B cell (primary cell): ENCODE measurements at regions not wholly inside any gene's neighbourhood (a gene's known extent, or its start where the extent isn't known, plus 50 kb on each side); places are given as distances from the start of the nearest gene placed in this dataset.

Experiments used
- ATAC-seq: fragments of 200-7000 bp; cut with Tn5 transposase; one replicate; pipeline ENCODE4 v1.10.0; 2021; ENCODE audit warnings: low read depth, mild to moderate bottlenecking, moderate number of reproducible peaks, moderate library complexity
- CTCF ChIA-PET: fragments of 350-600 bp; sonication (Branson Sonifier 250); formaldehyde crosslinking; loops from one replicate; lab custom pipeline; 2021; ENCODE audit warnings: antibody characterized with exemption, inconsistent platforms; lab: Charles Lee
- POLR2A ChIA-PET: fragments of 350-600 bp; sonication (Branson Sonifier 250); formaldehyde crosslinking; loops from one replicate; lab custom pipeline; 2021; ENCODE audit warnings: antibody characterized with exemption; lab: Charles Lee
- DNase-seq: peaks from one replicate; pipeline ENCODE4 v3.0.0; 2013
- H2AFZ ChIP-seq: 2 replicates; pipeline ENCODE4 v1.6.1; 2012; ENCODE audit warnings: mild to moderate bottlenecking, low read depth, low read length; ENCODE audit not compliant: insufficient read depth, poor library complexity, severe bottlenecking
- H3K27ac ChIP-seq, 2 donors: 1 replicate in 1 of 2; 2 replicates in 1 of 2; pipeline ENCODE4 v1.5.1; 2012 to 2013; ENCODE audit warnings: low read length in 2 of 2, mild to moderate bottlenecking in 2 of 2, moderate library complexity in 1 of 2
- H3K27me3 ChIP-seq, 4 experiments: fragments of 200-600 bp in 1 of 4; sonication (generic) in 1 of 4; replicated peaks in 1 of 4; 1 replicate in 2 of 4; 2 replicates in 2 of 4; pipeline versions ENCODE4 v1.6.1 to v1.7.0; 2013 to 2016; ENCODE audit warnings: low read length in 3 of 4, mild to moderate bottlenecking in 2 of 4, mixed read lengths in 1 of 4, moderate library complexity in 1 of 4; ENCODE audit not compliant: insufficient read depth in 4 of 4, control insufficient read depth in 3 of 4; ENCODE audit errors: control extremely low read depth in 1 of 4
- H3K36me3 ChIP-seq, 2 experiments: replicated peaks in 1 of 2; 1 replicate in 1 of 2; 2 replicates in 1 of 2; pipeline versions ENCODE4 v1.6.1 to v1.7.1; 2013; ENCODE audit warnings: low read length in 1 of 2; ENCODE audit not compliant: insufficient read depth in 2 of 2, control insufficient read depth in 1 of 2; ENCODE audit errors: control extremely low read depth in 1 of 2, extremely low read depth in 1 of 2
- H3K4me1 ChIP-seq, 2 donors: fragments of 200-600 bp in 1 of 2; sonication (generic) in 1 of 2; 1 replicate in 1 of 2; 2 replicates in 1 of 2; pipeline versions ENCODE4 v1.5.1 to v1.6.1; 2013 to 2017; ENCODE audit warnings: low read length in 2 of 2; ENCODE audit not compliant: control insufficient read depth in 2 of 2, insufficient read depth in 2 of 2
- H3K4me2 ChIP-seq: replicated peaks from 2 replicates; pipeline ENCODE3; 2012; ENCODE audit warnings: mild to moderate bottlenecking, low read depth, low read length; ENCODE audit not compliant: poor library complexity, severe bottlenecking
- H3K4me3 ChIP-seq, 5 experiments: fragments of 200-600 bp in 1 of 5; sonication (generic) in 1 of 5; 1 replicate in 3 of 5; 2 replicates in 2 of 5; pipeline versions ENCODE4 v1.5.1 to v1.7.0; 2011 to 2016; ENCODE audit warnings: low read length in 4 of 5, mild to moderate bottlenecking in 4 of 5, low read depth in 2 of 5, control low read depth in 1 of 5, moderate library complexity in 1 of 5; ENCODE audit not compliant: insufficient read depth in 1 of 5; ENCODE audit errors: control extremely low read depth in 1 of 5, extremely low read depth in 1 of 5
- H3K79me2 ChIP-seq: fragments of 200-600 bp; sonication (generic); one replicate; pipeline ENCODE4 v1.6.0; 2016; ENCODE audit warnings: low read length; ENCODE audit not compliant: control insufficient read depth, insufficient read depth
- H3K9ac ChIP-seq: fragments of 200-600 bp; sonication (generic); 2 replicates; pipeline ENCODE4 v1.6.1; 2017; ENCODE audit warnings: mild to moderate bottlenecking, low read length, moderate library complexity
- H3K9me3 ChIP-seq, 3 donors: one replicate each; pipeline versions ENCODE4 v1.6.1 to v1.7.1; 2013; ENCODE audit warnings: low read length in 2 of 3; ENCODE audit not compliant: control insufficient read depth in 2 of 3, insufficient read depth in 1 of 3; ENCODE audit errors: control extremely low read depth in 1 of 3
- H4K20me1 ChIP-seq: 2 replicates; pipeline ENCODE4 v1.6.0; 2012; ENCODE audit warnings: mild to moderate bottlenecking, low read length; ENCODE audit not compliant: insufficient read depth, control insufficient read depth, poor library complexity, severe bottlenecking
- H3K27ac Mint-ChIP-seq: one replicate; pipeline ENCODE4 v1.8.0; 2021; ENCODE audit warnings: mixed read lengths
- H3K27me3 Mint-ChIP-seq: one replicate; pipeline ENCODE4 v1.8.0; 2021; ENCODE audit warnings: mixed read lengths
- H3K4me1 Mint-ChIP-seq: one replicate; pipeline ENCODE4 v1.8.0; 2021; ENCODE audit warnings: mixed read lengths
- H3K4me3 Mint-ChIP-seq: one replicate; pipeline ENCODE4 v1.8.0; 2021; ENCODE audit warnings: mixed read lengths
- H3K9me3 Mint-ChIP-seq: one replicate; pipeline ENCODE4 v1.8.0; 2022; ENCODE audit warnings: mixed read lengths; ENCODE audit not compliant: insufficient read depth
- CTCF ChIP-seq: fragments of 200-600 bp; IDR thresholded peaks from one replicate; pipeline ENCODE4 v1.8.0; 2022; ENCODE audit warnings: antibody characterized with exemption, mild to moderate bottlenecking
- EZH2 ChIP-seq: IDR thresholded peaks from 2 replicates; pipeline ENCODE4 v1.6.1; 2012; ENCODE audit warnings: borderline replicate concordance, low read depth, mild to moderate bottlenecking, moderate library complexity, low read length; ENCODE audit not compliant: insufficient read depth, poor library complexity, severe bottlenecking
- WGBS: methylation state at CpG from one replicate; pipeline ENCODE4 v1.1.5; 2013; ENCODE audit warnings: missing lambda C conversion rate; ENCODE audit not compliant: insufficient coverage; 5-methylcytosine and 5-hydroxymethylcytosine counted together
- intact Hi-C: fragments of 100-400 bp; cut with micrococcal nuclease; formaldehyde crosslinking; loops from one replicate; pipeline ENCODE4 v1.10.0; 2022

- ChIA-PET POLR2A (no interaction called here), CTCF (no interaction called here)
- no peak overlapping the region for H3K9ac ChIP-seq
- no peaks in the 10 kb centered on the region for H3K79me2 ChIP-seq
- intact Hi-C loops = no loop called here
- Mint-ChIP-seq H3K9me3 (no peaks in the 10 kb centered on the region), H3K27me3 (peaks cover 33% of the 10 kb centered on the region), H3K4me3 (no peak overlapping the region), H3K27ac (no peak overlapping the region), H3K4me1 (peaks cover 7% of the 10 kb centered on the region)
- no peaks in the 10 kb centered on the region for H3K36me3 ChIP-seq
- peaks cover 0 to 3% (median 0%) of the 10 kb centered on the region in 4 experiments for H3K27me3 ChIP-seq
- H2AFZ ChIP-seq = no peak overlapping the region
- H3K27ac ChIP-seq = no peak overlapping the region
- H3K4me2 ChIP-seq = no peak overlapping the region
- no peak overlapping the region for H3K4me3 ChIP-seq
- ATAC-seq (no peak), DNase-seq (no peak)
- H3K4me1 ChIP-seq = peaks cover 5 to 12% of the 10 kb centered on the region in 2 donors
- H4K20me1 ChIP-seq = no peaks in the 10 kb centered on the region
- H3K9me3 ChIP-seq = no peaks in the 10 kb centered on the region
- no peak for TF ChIP-seq EZH2
- TF ChIP-seq CTCF = no peak
- WGBS = 97% methylated on average over 7 of the region's 11 CpGs
Measured at GRCh38 chr10:7040681-7041080, 370.2 kb downstream of the SFMBT2 start.

GRCh38 chr10:7039859-7040258 lies 371.0 kb downstream of the SFMBT2 start:
- Histone ChIP-seq H3K4me2 (no peak overlapping the region), H3K27me3 (peaks cover 0 to 3% (median 0%) of the 10 kb centered on the region in 4 experiments), H3K4me1 (peaks cover 3 to 4% of the 10 kb centered on the region in 2 donors), H3K36me3 (no peaks in the 10 kb centered on the region), H2AFZ (no peak overlapping the region), H3K9ac (no peak overlapping the region), H3K79me2 (no peaks in the 10 kb centered on the region), H3K9me3 (no peaks in the 10 kb centered on the region), H3K27ac (no peak overlapping the region), H4K20me1 (no peaks in the 10 kb centered on the region), H3K4me3 (no peak overlapping the region)
- Mint-ChIP-seq H3K4me3 (no peak overlapping the region), H3K27ac (no peak overlapping the region), H3K4me1 (peaks cover 8% of the 10 kb centered on the region), H3K27me3 (peaks cover 38% of the 10 kb centered on the region), H3K9me3 (no peaks in the 10 kb centered on the region)
- CTCF ChIA-PET = no interaction called here
- ATAC-seq (no peak), DNase-seq (no peak)
- intact Hi-C loops = no loop called here
- TF ChIP-seq EZH2 = no peak
- no peak for TF ChIP-seq CTCF
- POLR2A ChIA-PET = no interaction called here
